ENCODE measurements at regions not wholly inside any gene's neighbourhood (a gene's known extent, or its start where the extent isn't known, plus 50 kb on each side); places are given as distances from the start of the nearest gene placed in this dataset.

DNA sequence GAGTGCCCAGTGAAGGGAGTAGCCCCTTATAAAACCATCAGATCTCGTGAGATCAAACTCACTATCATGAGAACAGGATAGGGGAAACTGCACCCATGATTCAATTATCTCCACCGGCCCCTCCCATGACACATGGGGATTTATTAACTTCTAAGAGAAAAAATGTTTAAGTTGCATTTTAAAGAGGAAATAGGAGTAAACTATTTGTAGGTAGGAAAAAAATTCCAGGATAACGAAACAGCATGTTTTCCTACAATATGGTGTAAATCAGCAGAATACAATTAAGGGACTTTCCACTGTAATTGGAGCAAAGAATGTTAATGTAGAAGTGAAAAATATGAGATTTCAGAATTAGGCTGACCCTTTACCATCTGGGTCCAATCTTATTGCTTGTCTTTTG is 63.9 kb downstream of the FBXO5 start:
- H3K27ac Mint-ChIP-seq = no peak overlapping the region
- no peaks in the 10 kb centered on the region for H3K4me1 Mint-ChIP-seq (ENCODE audit: low read depth)
- H3K27me3 Mint-ChIP-seq (ENCODE audit: low read depth) = peaks cover 20% of the 10 kb centered on the region
- no peak for DNase-seq
- CTCF ChIA-PET = no interaction called here
- H3K4me3 Mint-ChIP-seq = no peak overlapping the region
- no peaks in the 10 kb centered on the region for H3K9me3 Mint-ChIP-seq
- intact Hi-C loops (cut with micrococcal nuclease) = no loop called here
- H3K36me3 Mint-ChIP-seq (ENCODE audit: low read depth) = no peaks in the 10 kb centered on the region

DNA sequence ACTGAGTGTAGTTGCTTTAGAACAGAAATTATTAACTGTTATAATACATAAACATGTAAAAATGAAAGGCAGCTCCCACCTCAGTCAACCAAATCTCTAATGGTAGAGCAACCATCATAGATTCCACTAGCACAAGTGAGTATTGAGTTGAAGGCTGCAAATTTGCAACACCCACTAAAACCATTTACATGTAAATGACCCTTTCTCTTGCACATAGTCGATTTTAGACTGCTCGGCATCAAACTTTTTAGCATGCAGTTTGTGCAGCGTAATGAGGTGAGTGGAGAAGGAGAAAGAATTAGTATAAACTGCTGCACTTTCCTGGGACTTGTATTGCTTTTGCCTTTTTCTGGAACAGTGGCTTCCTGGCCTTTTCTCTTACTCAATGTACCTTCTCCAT is 62.8 kb downstream of the FBXO5 start:
- CTCF ChIA-PET = interaction anchor here (0.6 kb wide), 1 partner anchor 57 kb away, joined by 3 read pairs; no protein-coding TSS in a partner anchor
- Mint-ChIP-seq H3K36me3 (ENCODE audit: low read depth) (no peaks in the 10 kb centered on the region), H3K4me1 (ENCODE audit: low read depth) (no peaks in the 10 kb centered on the region), H3K4me3 (no peak overlapping the region), H3K27ac (no peak overlapping the region), H3K27me3 (ENCODE audit: low read depth) (peaks cover 17% of the 10 kb centered on the region), H3K9me3 (no peaks in the 10 kb centered on the region)
- intact Hi-C loops (cut with micrococcal nuclease) = no loop called here
- DNase-seq = no peak
